GM18511 (cell line): ENCODE measurements at regions not wholly inside any gene's neighbourhood (a gene's known extent, or its start where the extent isn't known, plus 50 kb on each side); places are given as distances from the start of the nearest gene placed in this dataset.
"Not testable (repeated sequence)": the region's sequence is repeated elsewhere in the genome, so short reads cannot be mapped to it uniquely, and the experiment has no call there.

Source experiments
- ATAC-seq: cut with Tn5 transposase; IDR thresholded peaks from one replicate; pipeline ENCODE4 v1.9.1; 2021; ENCODE audit warnings: mild to moderate bottlenecking, moderate library complexity; ENCODE audit not compliant: unreplicated experiment

DNA sequence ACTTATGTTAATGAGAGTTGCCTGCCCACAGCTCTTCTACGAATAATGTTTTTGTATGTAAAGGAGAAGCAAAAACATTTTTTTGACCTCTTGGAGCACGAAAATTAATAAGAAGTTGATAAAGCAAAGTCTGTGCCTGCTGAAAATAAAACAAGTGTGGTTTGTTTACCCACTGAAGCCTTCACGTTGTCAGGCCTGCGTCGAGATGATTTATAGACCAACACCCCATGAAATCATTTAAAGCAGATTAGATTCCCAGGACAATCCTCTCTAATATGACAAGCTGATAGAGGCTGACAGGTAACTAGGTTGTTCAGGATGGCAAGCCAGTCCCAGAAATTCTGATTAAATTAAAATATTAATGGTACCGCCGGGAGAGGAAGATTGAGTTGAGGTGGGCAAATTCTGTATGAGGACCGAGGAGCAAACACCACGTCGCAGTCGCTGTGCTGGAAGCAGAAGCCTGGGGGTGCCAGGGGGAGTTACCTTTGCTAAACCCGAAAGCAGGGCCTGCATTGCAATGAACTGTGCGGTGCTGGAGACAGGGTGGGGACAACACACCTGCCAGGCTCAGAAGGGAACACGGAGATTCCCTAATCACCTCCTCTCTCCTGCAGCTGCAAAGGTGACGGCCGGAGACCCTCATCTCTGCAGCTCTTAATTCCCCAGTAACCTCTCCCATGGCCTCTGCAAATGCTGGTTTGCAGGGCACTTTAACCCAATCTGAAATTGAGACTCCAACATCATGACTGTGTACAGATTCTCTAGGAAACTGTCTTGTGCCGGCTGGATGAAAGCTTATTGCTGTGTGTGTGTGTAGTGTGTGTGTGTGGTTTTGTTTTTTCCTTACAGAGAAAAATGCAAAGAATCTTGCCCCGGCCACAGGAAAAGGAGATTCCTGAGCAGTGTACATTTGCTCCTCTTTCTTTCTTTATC is 2805.9 kb downstream of the RPIA start:
- not testable (repeated sequence) for ATAC-seq

DNA sequence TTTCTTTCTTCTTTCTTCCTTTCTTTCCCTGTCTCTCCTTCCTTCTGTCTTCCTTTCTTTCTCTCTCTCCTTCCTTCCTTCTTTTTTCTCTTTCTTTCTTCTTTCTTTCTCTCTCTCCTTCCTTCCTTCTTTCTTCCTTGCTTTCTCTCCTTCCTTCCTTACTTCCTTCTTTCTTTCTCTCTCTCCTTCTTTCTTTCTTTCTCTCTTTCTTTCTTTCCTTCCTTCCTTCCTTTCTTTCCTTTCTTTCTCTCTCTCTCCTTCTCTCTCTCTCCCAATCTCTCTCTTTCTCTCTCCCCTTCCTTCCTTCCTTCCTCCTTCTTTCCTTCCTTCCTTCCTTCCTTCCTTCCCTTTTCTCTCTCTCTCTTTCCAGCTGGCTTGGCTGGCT is 2806.6 kb downstream of the RPIA start:
- not testable (repeated sequence) for ATAC-seq

- not testable (repeated sequence) for ATAC-seq
Observed at GRCh38 chr2:91498513-91499250, 2807.2 kb downstream of the RPIA start.

DNA sequence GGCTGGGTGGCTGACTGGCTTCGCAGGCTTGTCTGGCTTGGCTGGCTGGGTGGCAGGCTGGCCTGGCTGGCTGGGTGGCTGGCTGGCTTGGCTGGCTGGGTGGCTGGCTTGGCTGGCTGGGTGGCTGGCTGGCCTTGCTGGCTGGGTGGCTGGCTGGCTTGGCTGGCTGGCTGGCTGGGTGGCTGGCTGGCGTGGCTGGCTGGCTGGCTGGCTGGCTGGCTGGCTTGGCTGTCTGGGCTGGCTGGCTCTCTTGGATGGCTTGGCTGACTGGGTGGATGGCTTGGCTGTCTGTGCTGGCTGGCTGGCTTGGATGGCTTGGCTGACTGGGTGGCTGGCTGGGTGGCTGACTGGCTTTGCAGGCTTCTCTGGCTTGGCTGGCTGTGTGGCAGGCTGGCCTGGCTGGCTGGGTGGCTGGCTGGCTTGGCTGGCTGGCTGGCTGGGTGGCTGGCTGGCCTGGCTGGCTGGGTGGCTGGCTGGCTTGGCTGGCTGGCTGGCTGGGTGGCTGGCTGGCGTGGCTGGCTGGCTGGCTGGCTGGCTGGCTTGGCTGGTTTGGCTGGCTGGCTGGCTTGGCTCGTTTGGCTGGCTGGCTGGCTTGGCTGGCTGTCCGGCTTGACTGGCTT is 2808.1 kb downstream of the RPIA start:
- ATAC-seq, result not testable (repeated sequence)

DNA sequence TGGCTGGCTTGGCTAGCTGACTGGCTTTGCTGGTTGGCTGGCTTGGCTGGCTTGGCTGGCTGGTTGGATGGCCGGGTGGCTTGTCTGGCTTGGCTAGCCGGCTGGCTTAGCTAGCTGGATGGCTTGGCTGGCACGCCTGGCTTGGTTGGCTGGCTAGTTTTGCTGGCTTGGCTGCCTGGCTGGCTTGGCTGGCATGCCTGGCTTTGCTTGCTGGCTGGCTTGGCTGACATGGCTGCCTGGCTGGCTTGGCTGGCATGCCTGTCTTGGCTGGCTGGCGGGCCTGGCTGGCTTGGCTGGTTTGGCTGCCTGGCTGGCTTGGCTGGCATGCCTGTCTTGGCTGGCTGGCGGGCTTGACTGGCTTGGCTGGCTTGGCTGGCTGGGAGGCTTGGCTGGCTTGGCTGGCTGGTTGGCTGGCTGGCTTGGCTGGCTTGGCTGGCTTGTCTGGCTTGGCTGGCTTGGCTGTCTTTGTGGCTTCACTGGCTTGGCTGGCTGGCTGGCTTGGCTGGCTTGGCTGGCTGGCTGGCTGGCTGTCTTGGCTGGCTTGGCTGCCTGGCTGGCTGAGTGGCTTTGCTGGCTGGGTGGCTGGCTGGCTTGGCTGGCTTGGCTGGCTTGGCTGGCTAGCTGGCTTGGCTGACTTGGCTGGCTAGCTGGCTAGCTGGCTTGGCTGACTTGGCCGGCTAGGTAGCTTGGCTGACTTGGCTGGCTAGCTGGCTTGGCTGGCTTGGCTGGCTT is 2808.9 kb downstream of the RPIA start:
- not testable (repeated sequence) for ATAC-seq

- not testable (repeated sequence) for ATAC-seq
Observed at GRCh38 chr2:91500978-91501310, 2809.5 kb downstream of the RPIA start.

DNA sequence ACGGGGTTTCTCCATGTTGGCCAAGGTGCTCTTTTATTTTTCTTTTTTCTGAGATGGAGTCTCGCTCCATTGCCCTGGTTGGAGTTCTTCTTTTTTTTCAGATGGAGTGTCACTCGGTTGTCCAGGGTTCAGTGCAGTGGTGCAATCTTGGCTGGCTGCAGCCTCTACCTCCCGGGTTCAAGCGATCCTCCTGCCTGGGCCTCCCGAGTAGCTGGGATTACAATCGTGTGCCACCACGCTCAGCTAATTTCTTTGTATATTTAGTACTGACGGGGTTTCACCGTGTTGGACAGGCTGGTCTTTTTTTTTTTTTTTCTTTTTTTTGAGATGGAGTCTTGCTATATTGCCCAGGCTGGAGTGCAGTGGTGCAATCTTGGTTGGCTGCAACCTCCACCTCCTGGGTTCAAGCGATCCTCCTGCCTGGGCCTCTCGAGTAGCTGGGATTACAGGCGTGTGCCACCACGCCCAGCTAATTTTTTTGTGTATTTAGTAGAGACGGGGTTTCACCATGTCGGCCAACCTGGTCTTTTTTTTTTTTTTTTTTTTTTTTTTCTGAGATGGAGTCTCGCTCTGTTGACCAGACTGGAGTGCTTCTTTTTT is 2810.1 kb downstream of the RPIA start:
- not testable (repeated sequence) for ATAC-seq

DNA sequence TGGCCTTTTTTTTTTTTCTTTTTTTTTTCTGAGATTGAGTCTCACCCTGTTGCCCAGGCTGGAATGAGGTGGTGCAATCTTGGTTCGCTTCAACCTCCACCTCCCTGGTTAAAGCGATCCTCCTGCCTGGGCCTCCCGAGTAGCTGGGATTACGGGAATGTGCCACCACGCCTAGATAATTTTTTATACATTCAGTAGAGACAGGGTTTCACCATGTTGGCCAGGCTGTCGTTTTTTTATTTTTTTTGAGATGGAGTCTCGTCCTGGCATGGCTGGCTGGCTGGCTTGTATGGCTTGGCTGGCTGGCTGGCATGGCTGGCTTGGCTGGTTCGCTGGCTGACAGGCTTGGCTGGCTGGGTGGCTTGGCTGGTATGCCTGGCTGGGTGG is 2812.1 kb downstream of the RPIA start:
- ATAC-seq, result not testable (repeated sequence)

DNA sequence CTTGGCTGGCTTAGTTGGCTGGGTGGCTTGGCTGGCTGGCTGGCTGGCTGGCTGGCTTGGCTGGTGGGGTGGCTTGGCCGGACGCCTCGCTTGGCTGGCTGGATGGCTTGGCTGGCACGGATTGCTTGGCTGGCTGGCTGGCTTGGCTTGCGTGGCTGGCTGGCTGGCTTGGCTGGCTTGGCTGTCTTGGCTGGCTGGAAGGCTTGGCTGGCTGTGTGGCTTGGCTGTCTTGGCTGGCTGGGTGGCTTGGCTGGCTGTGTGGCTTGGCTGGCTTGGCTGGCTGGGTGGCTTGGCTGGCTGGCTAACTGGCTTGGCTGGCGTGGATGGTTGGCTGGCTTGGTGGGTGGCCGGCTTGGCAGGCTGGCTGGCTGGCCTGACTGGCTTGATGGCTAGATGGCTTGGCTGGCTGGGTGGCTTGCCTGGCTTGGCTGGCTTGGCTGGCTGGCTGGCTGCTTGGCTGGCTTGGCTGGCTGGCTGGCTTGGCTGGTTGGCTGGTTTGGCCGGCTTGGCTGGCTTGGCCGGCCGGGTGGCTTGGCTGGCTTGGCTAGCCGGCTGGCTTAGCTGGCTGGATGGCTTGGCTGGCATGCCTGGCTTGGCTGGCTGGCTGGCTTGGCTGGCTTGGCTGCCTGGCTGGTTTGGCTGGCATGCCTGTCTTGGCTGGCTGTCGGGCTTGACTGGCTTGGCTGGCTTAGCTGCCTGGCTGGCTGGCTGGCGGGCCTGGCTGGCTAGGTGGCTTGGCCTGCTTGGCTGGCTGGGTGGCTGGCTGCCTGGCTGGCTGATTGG is 2812.7 kb downstream of the RPIA start:
- ATAC-seq, result not testable (repeated sequence)

DNA sequence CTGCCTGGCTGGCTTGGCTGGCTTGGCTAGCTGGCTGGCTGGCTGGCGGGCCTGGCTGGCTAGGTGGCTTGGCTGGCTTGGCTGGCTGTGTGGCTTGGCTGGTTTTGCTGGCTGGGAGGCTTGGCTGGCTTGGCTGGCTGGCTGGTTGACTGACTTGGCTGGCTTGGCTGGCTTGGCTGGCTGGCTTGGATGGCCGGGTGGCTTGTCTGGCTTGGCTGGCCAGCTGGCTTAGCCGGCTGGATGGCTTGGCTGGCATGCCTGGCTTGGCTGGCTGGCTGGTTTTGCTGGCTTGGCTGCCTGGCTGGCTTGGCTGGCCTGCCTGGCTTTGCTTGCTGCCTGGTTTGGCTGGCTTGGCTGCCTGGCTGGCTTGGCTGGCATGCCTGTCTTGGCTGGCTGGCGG is 2817.3 kb downstream of the RPIA start:
- not testable (repeated sequence) for ATAC-seq

DNA sequence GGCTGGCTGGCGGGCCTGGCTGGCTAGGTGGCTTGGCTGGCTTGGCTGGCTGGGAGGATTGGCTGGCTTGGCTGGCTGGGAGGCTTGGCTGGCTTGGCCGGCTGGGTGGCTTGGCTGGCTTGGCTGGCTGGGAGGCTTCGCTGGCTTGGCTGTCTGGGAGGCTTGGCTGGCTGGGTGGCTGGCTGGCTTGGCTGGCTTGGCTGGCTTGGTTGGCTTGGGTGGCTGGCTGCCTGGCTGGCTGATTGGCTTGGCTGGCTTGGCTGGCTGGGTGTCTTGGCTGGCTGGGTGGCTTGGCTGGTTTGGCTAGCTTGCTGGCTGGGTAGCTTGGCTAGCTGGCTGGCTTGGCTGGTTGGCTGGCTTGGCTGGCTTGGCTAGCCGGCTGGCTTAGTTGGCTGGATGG is 2817.8 kb downstream of the RPIA start:
- not testable (repeated sequence) for ATAC-seq

- not testable (repeated sequence) for ATAC-seq
Observed at GRCh38 chr2:91511166-91511565, 2819.7 kb downstream of the RPIA start.

DNA sequence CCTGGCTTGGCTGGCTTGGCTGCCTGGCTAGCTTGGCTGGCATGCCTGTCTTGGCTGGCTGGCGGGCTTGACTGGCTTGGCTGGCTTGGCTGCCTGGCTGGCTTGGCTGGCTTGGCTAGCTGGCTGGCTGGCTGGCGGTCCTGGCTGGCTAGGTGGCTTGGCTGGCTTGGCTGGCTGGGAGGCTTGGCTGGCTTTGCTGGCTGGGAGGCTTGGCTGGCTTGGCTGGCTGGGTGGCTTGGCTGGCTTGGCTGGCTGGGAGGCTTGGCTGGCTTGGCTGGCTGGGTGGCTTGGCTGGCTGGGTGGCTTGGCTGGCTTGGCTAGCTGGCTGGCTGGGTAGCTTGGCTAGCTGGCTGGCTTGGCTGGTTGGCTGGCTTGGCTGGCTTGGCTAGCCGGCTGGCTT is 2824.5 kb downstream of the RPIA start:
- not testable (repeated sequence) for ATAC-seq

- not testable (repeated sequence) for ATAC-seq
Observed at GRCh38 chr2:91516669-91517068, 2825.2 kb downstream of the RPIA start.

DNA sequence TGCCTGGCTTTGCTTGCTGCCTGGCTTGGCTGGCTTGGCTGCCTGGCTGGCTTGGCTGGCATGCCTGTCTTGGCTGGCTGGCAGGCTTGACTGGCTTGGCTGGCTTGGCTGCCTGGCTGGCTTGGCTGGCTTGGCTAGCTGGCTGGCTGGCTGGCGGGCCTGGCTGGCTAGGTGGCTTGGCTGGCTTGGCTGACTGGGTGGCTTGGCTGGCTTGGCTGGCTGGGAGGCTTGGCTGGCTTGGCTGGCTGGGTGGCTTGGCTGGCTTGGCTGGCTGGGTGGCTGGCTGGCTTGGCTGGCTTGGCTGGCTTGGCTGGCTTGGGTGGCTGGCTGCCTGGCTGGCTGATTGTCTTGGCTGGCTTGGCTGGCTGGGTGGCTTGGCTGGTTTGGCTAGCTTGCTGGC is 2826.4 kb downstream of the RPIA start:
- not testable (repeated sequence) for ATAC-seq

GRCh38 chr2:91518361-91518981 is 2827.0 kb downstream of the RPIA start:
- ATAC-seq, result not testable (repeated sequence)

DNA sequence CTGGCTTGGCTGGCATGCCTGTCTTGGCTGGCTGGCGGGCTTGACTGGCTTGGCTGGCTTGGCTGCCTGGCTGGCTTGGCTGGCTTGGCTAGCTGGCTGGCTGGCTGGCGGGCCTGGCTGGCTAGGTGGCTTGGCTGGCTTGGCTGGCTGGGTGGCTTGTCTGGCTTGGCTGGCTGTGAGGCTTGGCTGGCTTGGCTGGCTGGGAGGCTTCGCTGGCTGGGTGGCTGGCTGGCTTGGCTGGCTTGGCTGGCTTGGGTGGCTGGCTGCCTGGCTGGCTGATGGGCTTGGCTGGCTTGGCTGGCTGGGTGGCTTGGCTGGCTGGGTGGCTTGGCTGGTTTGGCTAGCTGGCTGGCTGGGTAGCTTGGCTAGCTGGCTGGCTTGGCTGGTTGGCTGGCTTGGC is 2827.9 kb downstream of the RPIA start:
- not testable (repeated sequence) for ATAC-seq

DNA sequence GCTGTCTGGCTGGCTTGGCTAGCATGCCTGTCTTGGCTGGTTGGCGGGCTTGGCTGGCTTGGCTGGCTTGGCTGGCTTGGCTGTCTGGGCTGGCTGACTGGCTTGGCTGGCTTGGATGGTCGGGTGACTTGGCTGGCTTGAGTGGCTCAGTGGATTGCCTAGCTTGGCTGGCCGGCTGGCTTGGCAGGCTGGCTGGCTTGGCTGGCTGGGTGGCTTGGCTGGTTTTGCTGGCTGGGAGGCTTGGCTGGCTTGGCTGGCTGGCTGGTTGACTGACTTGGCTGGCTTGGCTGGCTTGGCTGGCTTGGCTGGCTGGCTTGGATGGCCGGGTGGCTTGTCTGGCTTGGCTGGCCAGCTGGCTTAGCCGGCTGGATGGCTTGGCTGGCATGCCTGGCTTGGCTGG is 2828.4 kb downstream of the RPIA start:
- not testable (repeated sequence) for ATAC-seq

DNA sequence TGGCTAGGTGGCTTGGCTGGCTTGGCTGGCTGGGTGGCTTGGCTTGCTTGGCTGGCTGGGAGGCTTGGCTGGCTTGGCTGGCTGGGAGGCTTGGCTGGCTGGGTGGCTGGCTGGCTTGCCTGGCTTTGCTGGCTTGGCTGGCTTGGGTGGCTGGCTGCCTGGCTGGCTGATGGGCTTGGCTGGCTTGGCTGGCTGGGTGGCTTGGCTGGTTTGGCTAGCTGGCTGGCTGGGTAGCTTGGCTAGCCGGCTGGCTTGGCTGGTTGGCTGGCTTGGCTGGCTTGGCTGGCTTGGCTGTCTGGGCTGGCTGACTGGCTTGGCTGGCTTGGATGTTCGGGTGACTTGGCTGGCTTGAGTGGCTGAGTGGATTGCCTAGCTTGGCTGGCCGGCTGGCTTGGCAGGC is 2829.1 kb downstream of the RPIA start:
- not testable (repeated sequence) for ATAC-seq
